ENCODE measurements at regions not wholly inside any gene's neighbourhood (a gene's known extent, or its start where the extent isn't known, plus 50 kb on each side); places are given as distances from the start of the nearest gene placed in this dataset.

- Histone ChIP-seq H2BK120ac (ENCODE audit: low read depth, low read length, poor library complexity, severe bottlenecking) (no peak overlapping the region), H2BK12ac (ENCODE audit: insufficient read length, low read depth, low read length) (no peak overlapping the region), H3K23ac (ENCODE audit: insufficient read length, low read depth, low read length) (no peak overlapping the region), H3K27me3 (ENCODE audit: insufficient read depth, low read length) (no peaks in the 10 kb centered on the region), H3K56ac (ENCODE audit: insufficient read length, low read depth, low read length) (no peak overlapping the region), H3K14ac (ENCODE audit: insufficient read depth, low read length) (no peak overlapping the region), H3K9ac (ENCODE audit: extremely low read depth, insufficient read length, low read length) (no peak overlapping the region), H3K79me1 (ENCODE audit: insufficient read depth, low read depth, low read length, poor library complexity, severe bottlenecking) (no peaks in the 10 kb centered on the region), H2AFZ (ENCODE audit: low read length) (no peak overlapping the region), H3K27ac (ENCODE audit: insufficient read length, low read depth, low read length) (no peak overlapping the region), H2AK5ac (ENCODE audit: insufficient read length, low read length) (no peak overlapping the region), H3T11ph (ENCODE audit: low read length) (no peak overlapping the region), H3K18ac (ENCODE audit: insufficient read length, low read depth, low read length) (no peak overlapping the region), H3K23me2 (ENCODE audit: insufficient read length, low read depth, low read length, poor library complexity, severe bottlenecking) (no peaks in the 10 kb centered on the region), H2BK5ac (ENCODE audit: insufficient read length, low read length) (no peak overlapping the region), H3K4me1 (ENCODE audit: insufficient read depth, low read length) (no peaks in the 10 kb centered on the region), H2BK15ac (ENCODE audit: low read depth, low read length) (no peak overlapping the region), H3K9me3 (ENCODE audit: control insufficient read depth, low read depth, low read length) (no peaks in the 10 kb centered on the region), H3K79me2 (ENCODE audit: insufficient read depth, low read length) (no peaks in the 10 kb centered on the region), H4K5ac (ENCODE audit: insufficient read length, low read depth, low read length) (no peak overlapping the region), H4K20me1 (ENCODE audit: control insufficient read depth, insufficient read depth, insufficient read length) (no peaks in the 10 kb centered on the region), H4K91ac (ENCODE audit: insufficient read length, low read depth, low read length) (no peak overlapping the region), H3K4ac (ENCODE audit: low read depth, low read length) (no peak overlapping the region), H3K4me2 (ENCODE audit: insufficient read depth, insufficient read length, low read length) (no peak overlapping the region), H2BK20ac (ENCODE audit: low read depth, low read length, poor library complexity, severe bottlenecking) (no peak overlapping the region), H4K8ac (replicated peaks; ENCODE audit: insufficient read length, low read depth, low read length) (no peak overlapping the region)
- Mint-ChIP-seq H3K9me3 (no peaks in the 10 kb centered on the region; a peak in 1 of 5 replicates), H3K36me3 (ENCODE audit: insufficient read depth in 1 of 3, low read depth in 3 of 3) (no peaks in the 10 kb centered on the region), H3K27me3 (ENCODE audit: low read depth) (no peaks in the 10 kb centered on the region), H3K4me1 (no peaks in the 10 kb centered on the region), H3K27ac (no peak overlapping the region), H3K4me3 (no peak overlapping the region)
- no peak for TF ChIP-seq CTCF (conservative IDR thresholded peaks at IDR 0.05)
- no peak for DNase-seq
- no CpG with 5 or more reads among the region's 1 CpG for WGBS (ENCODE audit: extremely low coverage, insufficient read length, low lambda C conversion rate)
Measured at GRCh38 chr6:81826784-81827183, 74.3 kb upstream of the TENT5A start.

All from H9 (cell line).